ENCODE measurements at regions not wholly inside any gene's neighbourhood (a gene's known extent, or its start where the extent isn't known, plus 50 kb on each side); places are given as distances from the start of the nearest gene placed in this dataset.

GRCh38 chr2:239477591-239477990, 76.8 kb upstream of the HDAC4 start:
- no peaks in the 10 kb centered on the region for H3K9me3 ChIP-seq (replicated peaks in 1 of 2; ENCODE audit: control insufficient read depth in 1 of 2, insufficient read depth in 1 of 2, low read length in 2 of 2)
- Mint-ChIP-seq H3K27me3 (ENCODE audit: low read depth in 3 of 3) (peaks cover 12 to 23% (median 13%) of the 10 kb centered on the region in 3 donors), H3K4me1 (peaks cover 2% of the 10 kb centered on the region), H3K4me3 (no peak overlapping the region), H3K27ac (no peak overlapping the region), H3K9me3 (peaks cover 0 to 4% (median 3%) of the 10 kb centered on the region in 7 donors), H3K36me3 (no peaks in the 10 kb centered on the region)
- intact Hi-C loops (cut with micrococcal nuclease) = loop anchor here in 1 of 2 donors (10.0 kb wide), 1 partner anchor 63 kb away; no protein-coding TSS in a partner anchor
- H3K4me2 ChIP-seq (replicated peaks; ENCODE audit: extremely low read depth, low read length, poor library complexity, severe bottlenecking) = no peak overlapping the region
- no peak for DNase-seq
- TF ChIP-seq, protein P1, sequence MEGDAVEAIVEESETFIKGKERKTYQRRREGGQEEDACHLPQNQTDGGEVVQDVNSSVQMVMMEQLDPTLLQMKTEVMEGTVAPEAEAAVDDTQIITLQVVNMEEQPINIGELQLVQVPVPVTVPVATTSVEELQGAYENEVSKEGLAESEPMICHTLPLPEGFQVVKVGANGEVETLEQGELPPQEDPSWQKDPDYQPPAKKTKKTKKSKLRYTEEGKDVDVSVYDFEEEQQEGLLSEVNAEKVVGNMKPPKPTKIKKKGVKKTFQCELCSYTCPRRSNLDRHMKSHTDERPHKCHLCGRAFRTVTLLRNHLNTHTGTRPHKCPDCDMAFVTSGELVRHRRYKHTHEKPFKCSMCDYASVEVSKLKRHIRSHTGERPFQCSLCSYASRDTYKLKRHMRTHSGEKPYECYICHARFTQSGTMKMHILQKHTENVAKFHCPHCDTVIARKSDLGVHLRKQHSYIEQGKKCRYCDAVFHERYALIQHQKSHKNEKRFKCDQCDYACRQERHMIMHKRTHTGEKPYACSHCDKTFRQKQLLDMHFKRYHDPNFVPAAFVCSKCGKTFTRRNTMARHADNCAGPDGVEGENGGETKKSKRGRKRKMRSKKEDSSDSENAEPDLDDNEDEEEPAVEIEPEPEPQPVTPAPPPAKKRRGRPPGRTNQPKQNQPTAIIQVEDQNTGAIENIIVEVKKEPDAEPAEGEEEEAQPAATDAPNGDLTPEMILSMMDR (IDR thresholded peaks at IDR 0.05) = no peak
- no peaks in the 10 kb centered on the region for H4K20me1 ChIP-seq (ENCODE audit: insufficient read depth, low read length)
- H3K4me3 ChIP-seq (replicated peaks in 1 of 3; ENCODE audit: low read depth in 2 of 3, low read length in 3 of 3) = no peak overlapping the region
- H3K4me1 ChIP-seq (ENCODE audit: control insufficient read depth in 1 of 2, insufficient read depth in 2 of 2, low read length in 2 of 2) = no peaks in the 10 kb centered on the region
- H3K27ac ChIP-seq (ENCODE audit: low read depth in 1 of 2, low read length in 2 of 2) = no peak overlapping the region
- H3K79me2 ChIP-seq (ENCODE audit: insufficient read depth, low read length) = no peaks in the 10 kb centered on the region
- H2AFZ ChIP-seq (ENCODE audit: insufficient read depth, low read depth, low read length, poor library complexity, severe bottlenecking) = no peak overlapping the region
- H3K27me3 ChIP-seq (ENCODE audit: control insufficient read depth in 2 of 2, insufficient read depth in 2 of 2, low read length in 2 of 2) = peaks cover 0 to 2% of the 10 kb centered on the region in 2 donors
- H3K9ac ChIP-seq (ENCODE audit: insufficient read depth, low read length, poor library complexity, severe bottlenecking) = no peak overlapping the region
- no peaks in the 10 kb centered on the region for H3K36me3 ChIP-seq (replicated peaks in 1 of 2; ENCODE audit: control insufficient read depth in 1 of 2, insufficient read depth in 2 of 2, low read length in 2 of 2)
- 89% methylated on average over 16 of the region's 19 CpGs for WGBS (ENCODE audit: insufficient coverage)

- TF ChIP-seq, protein P1 (IDR thresholded peaks at IDR 0.05) = no peak
- Histone ChIP-seq H3K4me1 (ENCODE audit: control insufficient read depth in 1 of 2, insufficient read depth in 2 of 2, low read length in 2 of 2) (no peaks in the 10 kb centered on the region), H3K27me3 (ENCODE audit: control insufficient read depth in 2 of 2, insufficient read depth in 2 of 2, low read length in 2 of 2) (peaks cover 0 to 2% of the 10 kb centered on the region in 2 donors), H3K27ac (ENCODE audit: low read depth in 1 of 2, low read length in 2 of 2) (no peak overlapping the region), H2AFZ (ENCODE audit: insufficient read depth, low read depth, low read length, poor library complexity, severe bottlenecking) (no peak overlapping the region), H3K9ac (ENCODE audit: insufficient read depth, low read length, poor library complexity, severe bottlenecking) (no peak overlapping the region), H3K4me3 (replicated peaks in 1 of 3; ENCODE audit: low read depth in 2 of 3, low read length in 3 of 3) (no peak overlapping the region), H3K4me2 (replicated peaks; ENCODE audit: extremely low read depth, low read length, poor library complexity, severe bottlenecking) (no peak overlapping the region), H4K20me1 (ENCODE audit: insufficient read depth, low read length) (no peaks in the 10 kb centered on the region), H3K9me3 (replicated peaks in 1 of 2; ENCODE audit: control insufficient read depth in 1 of 2, insufficient read depth in 1 of 2, low read length in 2 of 2) (no peaks in the 10 kb centered on the region), H3K79me2 (ENCODE audit: insufficient read depth, low read length) (no peaks in the 10 kb centered on the region), H3K36me3 (replicated peaks in 1 of 2; ENCODE audit: control insufficient read depth in 1 of 2, insufficient read depth in 2 of 2, low read length in 2 of 2) (no peaks in the 10 kb centered on the region)
- no peak overlapping the region for H3K4me3 Mint-ChIP-seq
- intact Hi-C loops (cut with micrococcal nuclease) = loop anchor here in 1 of 2 donors (10.0 kb wide), 1 partner anchor 62 kb away; no protein-coding TSS in a partner anchor
- H3K36me3 Mint-ChIP-seq = no peaks in the 10 kb centered on the region
- 95% methylated on average over 20 of the region's 25 CpGs for WGBS (ENCODE audit: insufficient coverage)
- H3K9me3 Mint-ChIP-seq = peaks cover 0 to 4% (median 3%) of the 10 kb centered on the region in 7 donors
- peaks cover 14 to 26% (median 14%) of the 10 kb centered on the region in 3 donors for H3K27me3 Mint-ChIP-seq (ENCODE audit: low read depth in 3 of 3)
- H3K4me1 Mint-ChIP-seq = peaks cover 2% of the 10 kb centered on the region
- H3K27ac Mint-ChIP-seq = no peak overlapping the region
- DNase-seq = no peak
These were observed 76.2 kb upstream of the HDAC4 start for GRCh38 chr2:239476757-239477585.
